ENCODE measurements at regions not wholly inside any gene's neighbourhood (a gene's known extent, or its start where the extent isn't known, plus 50 kb on each side); places are given as distances from the start of the nearest gene placed in this dataset.

DNA sequence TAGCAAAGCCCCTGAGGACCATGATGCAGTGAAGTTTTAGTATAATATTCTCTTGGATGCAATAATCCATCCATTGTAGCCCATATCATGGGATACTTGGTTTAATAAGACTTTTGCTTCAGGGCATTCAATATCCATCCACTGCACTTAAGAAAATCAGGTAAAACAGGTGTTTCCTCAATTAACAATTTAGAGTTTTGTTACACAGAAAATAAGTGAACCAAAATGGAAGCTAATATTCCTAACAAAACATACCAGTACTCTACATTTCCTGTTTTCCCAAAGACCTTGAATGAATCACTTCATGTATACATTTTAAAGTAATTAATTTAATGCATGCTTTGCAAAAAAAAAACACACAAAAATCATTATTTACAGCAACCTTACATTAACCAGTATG is 305.6 kb downstream of the NR2F1-AS1 start:
- no peaks in the 10 kb centered on the region for H3K27me3 ChIP-seq (ENCODE audit: control insufficient read depth in 3 of 3, insufficient read depth in 3 of 3, low read depth in 1 of 3, low read length in 3 of 3)
- no peak overlapping the region for H3K4me3 ChIP-seq (ENCODE audit: low read length in 2 of 2)
- no peaks in the 10 kb centered on the region for H3K36me3 ChIP-seq (replicated peaks in 1 of 2; ENCODE audit: control insufficient read depth in 2 of 2, insufficient read depth in 2 of 2, low read length in 2 of 2)
- H3K18ac ChIP-seq (ENCODE audit: low read length): no peak overlapping the region
- no peak overlapping the region for H3K9ac ChIP-seq (ENCODE audit: low read depth, low read length, poor library complexity)
- H3K27ac ChIP-seq (replicated peaks; ENCODE audit: low read length): no peak overlapping the region
- H2BK15ac ChIP-seq (ENCODE audit: low read length): no peak overlapping the region
- no peak overlapping the region for H2BK5ac ChIP-seq (ENCODE audit: low read length)
- H3K9me3 ChIP-seq (replicated peaks in 1 of 2; ENCODE audit: control insufficient read depth in 2 of 2, insufficient read depth in 1 of 2, low read depth in 1 of 2, low read length in 2 of 2): no peaks in the 10 kb centered on the region
- no peak overlapping the region for H2BK120ac ChIP-seq (ENCODE audit: low read depth, low read length)
- peaks cover 4 to 18% of the 10 kb centered on the region in 2 donors for H3K4me1 ChIP-seq (ENCODE audit: control insufficient read depth in 2 of 2, insufficient read depth in 1 of 2, low read depth in 1 of 2, low read length in 2 of 2)
- no peaks in the 10 kb centered on the region for H3K79me1 ChIP-seq (ENCODE audit: low read depth, low read length)
- H3K4me2 ChIP-seq (ENCODE audit: insufficient read depth, low read length, poor library complexity, severe bottlenecking): no peak overlapping the region
- H4K8ac ChIP-seq (ENCODE audit: low read depth, low read length): no peak overlapping the region
- H4K91ac ChIP-seq (ENCODE audit: low read depth, low read length, poor library complexity): no peak overlapping the region
- no peak overlapping the region for H3K23ac ChIP-seq (ENCODE audit: low read depth, low read length, poor library complexity)
- H2AK5ac ChIP-seq (ENCODE audit: low read depth, low read length): no peak overlapping the region
- H2AFZ ChIP-seq (ENCODE audit: low read length): no peak overlapping the region
- DNase-seq (ENCODE audit: low spot score): no peak
- no peak overlapping the region for H3K14ac ChIP-seq (ENCODE audit: low read length)
- H3K4ac ChIP-seq (ENCODE audit: low read length): no peak overlapping the region
- H2BK12ac ChIP-seq (ENCODE audit: low read length): no peak overlapping the region

DNA sequence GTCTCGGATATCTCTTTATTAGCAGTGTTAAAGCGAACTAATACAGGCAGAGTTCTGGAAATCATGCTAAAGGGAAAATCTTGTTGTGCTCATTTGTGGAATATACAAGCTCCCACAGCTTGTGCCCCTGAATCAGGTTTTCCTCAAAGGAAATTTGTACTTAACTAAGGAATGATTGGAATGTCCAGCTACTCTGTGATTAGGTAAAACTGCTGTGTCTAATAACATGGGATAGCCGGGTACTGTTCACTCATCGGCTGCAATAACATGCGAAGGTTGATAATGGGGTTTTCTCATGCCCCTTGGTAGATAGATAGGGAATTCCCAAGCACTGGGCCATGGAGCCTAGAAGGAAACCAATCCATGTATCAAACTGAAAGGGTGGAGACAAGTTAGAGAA is 306.7 kb downstream of the NR2F1-AS1 start:
- Histone ChIP-seq H3K14ac (ENCODE audit: low read length) (no peak overlapping the region), H3K27me3 (ENCODE audit: control insufficient read depth in 3 of 3, insufficient read depth in 3 of 3, low read depth in 1 of 3, low read length in 3 of 3) (no peaks in the 10 kb centered on the region), H2BK5ac (ENCODE audit: low read length) (no peak overlapping the region), H3K4ac (ENCODE audit: low read length) (no peak overlapping the region), H4K8ac (ENCODE audit: low read depth, low read length) (no peak overlapping the region), H3K9me3 (replicated peaks in 1 of 2; ENCODE audit: control insufficient read depth in 2 of 2, insufficient read depth in 1 of 2, low read depth in 1 of 2, low read length in 2 of 2) (no peaks in the 10 kb centered on the region), H3K23ac (ENCODE audit: low read depth, low read length, poor library complexity) (no peak overlapping the region), H3K4me1 (ENCODE audit: control insufficient read depth in 2 of 2, insufficient read depth in 1 of 2, low read depth in 1 of 2, low read length in 2 of 2) (peaks cover 4 to 7% of the 10 kb centered on the region in 2 donors), H3K18ac (ENCODE audit: low read length) (no peak overlapping the region), H2AFZ (ENCODE audit: low read length) (no peak overlapping the region), H3K27ac (replicated peaks; ENCODE audit: low read length) (no peak overlapping the region), H4K91ac (ENCODE audit: low read depth, low read length, poor library complexity) (no peak overlapping the region), H2AK5ac (ENCODE audit: low read depth, low read length) (no peak overlapping the region), H2BK15ac (ENCODE audit: low read length) (no peak overlapping the region), H2BK12ac (ENCODE audit: low read length) (no peak overlapping the region), H3K9ac (ENCODE audit: low read depth, low read length, poor library complexity) (no peak overlapping the region), H3K36me3 (replicated peaks in 1 of 2; ENCODE audit: control insufficient read depth in 2 of 2, insufficient read depth in 2 of 2, low read length in 2 of 2) (no peaks in the 10 kb centered on the region), H3K79me1 (ENCODE audit: low read depth, low read length) (no peaks in the 10 kb centered on the region), H3K4me2 (ENCODE audit: insufficient read depth, low read length, poor library complexity, severe bottlenecking) (no peak overlapping the region), H3K4me3 (ENCODE audit: low read length in 2 of 2) (no peak overlapping the region), H2BK120ac (ENCODE audit: low read depth, low read length) (no peak overlapping the region)
- no peak for DNase-seq (ENCODE audit: low spot score)
- WGBS, 2 donors (ENCODE audit: extremely low coverage in 2 of 2, insufficient read length in 2 of 2, insufficient replicate concordance in 1 of 2): no CpG with 5 or more reads among the region's 5 CpGs

DNA sequence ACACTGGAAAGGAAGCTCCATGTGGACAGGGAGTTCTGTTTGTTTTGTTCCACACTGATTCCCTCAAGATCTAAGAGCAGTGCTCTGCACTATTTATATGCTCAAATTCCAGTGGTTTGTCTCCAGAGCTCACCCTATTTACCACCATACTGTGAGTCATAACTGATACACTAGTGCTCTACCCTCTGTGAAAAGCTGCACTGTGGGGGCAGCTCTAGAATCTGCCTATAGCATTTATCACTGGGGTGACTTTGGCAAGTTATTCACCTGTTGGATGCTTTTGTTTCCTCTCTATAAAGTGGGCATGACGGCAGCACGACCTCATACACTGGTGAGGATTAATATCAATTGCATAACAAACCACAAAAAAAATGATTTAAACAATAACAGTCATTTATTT is 307.8 kb downstream of the NR2F1-AS1 start:
- WGBS, 2 donors (ENCODE audit: extremely low coverage in 2 of 2, insufficient read length in 2 of 2, insufficient replicate concordance in 1 of 2): no CpG with 5 or more reads among the region's 2 CpGs
- Histone ChIP-seq H3K4ac (ENCODE audit: low read length) (no peak overlapping the region), H4K91ac (ENCODE audit: low read depth, low read length, poor library complexity) (no peak overlapping the region), H3K36me3 (replicated peaks in 1 of 2; ENCODE audit: control insufficient read depth in 2 of 2, insufficient read depth in 2 of 2, low read length in 2 of 2) (no peaks in the 10 kb centered on the region), H3K27ac (replicated peaks; ENCODE audit: low read length) (no peak overlapping the region), H2BK120ac (ENCODE audit: low read depth, low read length) (no peak overlapping the region), H2AK5ac (ENCODE audit: low read depth, low read length) (no peak overlapping the region), H2BK5ac (ENCODE audit: low read length) (no peak overlapping the region), H2BK12ac (ENCODE audit: low read length) (no peak overlapping the region), H3K9ac (ENCODE audit: low read depth, low read length, poor library complexity) (no peak overlapping the region), H3K14ac (ENCODE audit: low read length) (no peak overlapping the region), H4K8ac (ENCODE audit: low read depth, low read length) (no peak overlapping the region), H3K4me3 (ENCODE audit: low read length in 2 of 2) (no peak overlapping the region), H3K4me1 (ENCODE audit: control insufficient read depth in 2 of 2, insufficient read depth in 1 of 2, low read depth in 1 of 2, low read length in 2 of 2) (peaks cover 0 to 4% of the 10 kb centered on the region in 2 donors), H2BK15ac (ENCODE audit: low read length) (no peak overlapping the region), H3K27me3 (ENCODE audit: control insufficient read depth in 3 of 3, insufficient read depth in 3 of 3, low read depth in 1 of 3, low read length in 3 of 3) (no peaks in the 10 kb centered on the region), H3K9me3 (replicated peaks in 1 of 2; ENCODE audit: control insufficient read depth in 2 of 2, insufficient read depth in 1 of 2, low read depth in 1 of 2, low read length in 2 of 2) (no peaks in the 10 kb centered on the region), H3K18ac (ENCODE audit: low read length) (no peak overlapping the region), H3K23ac (ENCODE audit: low read depth, low read length, poor library complexity) (no peak overlapping the region), H3K4me2 (ENCODE audit: insufficient read depth, low read length, poor library complexity, severe bottlenecking) (no peak overlapping the region), H2AFZ (ENCODE audit: low read length) (no peak overlapping the region), H3K79me1 (ENCODE audit: low read depth, low read length) (no peaks in the 10 kb centered on the region)
- no peak for DNase-seq (ENCODE audit: low spot score)

DNA sequence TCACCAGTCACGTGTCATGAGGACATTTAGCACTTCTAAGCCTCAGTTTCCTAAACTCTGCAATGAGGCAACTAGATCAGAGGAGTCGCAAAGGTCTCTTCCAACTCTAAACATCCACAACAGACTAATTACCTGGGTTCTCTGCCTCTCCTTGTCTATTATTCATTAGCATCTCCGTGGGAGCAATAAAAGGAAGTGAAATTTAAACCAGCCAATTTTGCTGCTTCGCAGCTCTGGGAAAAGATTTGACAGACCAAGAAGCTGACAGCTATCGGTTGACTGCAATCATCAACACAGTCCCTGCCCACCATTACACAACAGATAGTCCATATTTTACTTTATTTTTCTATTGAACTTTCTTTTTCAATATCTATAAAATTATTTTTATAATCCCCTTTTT is 308.9 kb downstream of the NR2F1-AS1 start:
- peaks cover 0 to 1% of the 10 kb centered on the region in 2 donors for H3K9me3 ChIP-seq (replicated peaks in 1 of 2; ENCODE audit: control insufficient read depth in 2 of 2, insufficient read depth in 1 of 2, low read depth in 1 of 2, low read length in 2 of 2)
- no peak overlapping the region for H3K4me3 ChIP-seq (ENCODE audit: low read length in 2 of 2)
- H3K36me3 ChIP-seq (replicated peaks in 1 of 2; ENCODE audit: control insufficient read depth in 2 of 2, insufficient read depth in 2 of 2, low read length in 2 of 2): no peaks in the 10 kb centered on the region
- no peak overlapping the region for H3K4me2 ChIP-seq (ENCODE audit: insufficient read depth, low read length, poor library complexity, severe bottlenecking)
- DNase-seq (ENCODE audit: low spot score): no peak
- H3K9ac ChIP-seq (ENCODE audit: low read depth, low read length, poor library complexity): no peak overlapping the region
- H3K27me3 ChIP-seq (ENCODE audit: control insufficient read depth in 3 of 3, insufficient read depth in 3 of 3, low read depth in 1 of 3, low read length in 3 of 3): no peaks in the 10 kb centered on the region
- no peak overlapping the region for H2BK120ac ChIP-seq (ENCODE audit: low read depth, low read length)
- no peak overlapping the region for H3K14ac ChIP-seq (ENCODE audit: low read length)
- peaks cover 0 to 4% of the 10 kb centered on the region in 2 donors for H3K4me1 ChIP-seq (ENCODE audit: control insufficient read depth in 2 of 2, insufficient read depth in 1 of 2, low read depth in 1 of 2, low read length in 2 of 2)
- WGBS, 2 donors (ENCODE audit: extremely low coverage in 2 of 2, insufficient read length in 2 of 2, insufficient replicate concordance in 1 of 2): no CpG with 5 or more reads among the region's 5 CpGs
- no peak overlapping the region for H3K27ac ChIP-seq (replicated peaks; ENCODE audit: low read length)
- H4K8ac ChIP-seq (ENCODE audit: low read depth, low read length): no peak overlapping the region
- no peak overlapping the region for H2BK15ac ChIP-seq (ENCODE audit: low read length)
- no peak overlapping the region for H3K18ac ChIP-seq (ENCODE audit: low read length)
- H3K79me1 ChIP-seq (ENCODE audit: low read depth, low read length): no peaks in the 10 kb centered on the region
- no peak overlapping the region for H3K4ac ChIP-seq (ENCODE audit: low read length)
- H4K91ac ChIP-seq (ENCODE audit: low read depth, low read length, poor library complexity): no peak overlapping the region
- H2BK5ac ChIP-seq (ENCODE audit: low read length): no peak overlapping the region
- H2BK12ac ChIP-seq (ENCODE audit: low read length): no peak overlapping the region
- H3K23ac ChIP-seq (ENCODE audit: low read depth, low read length, poor library complexity): no peak overlapping the region
- no peak overlapping the region for H2AK5ac ChIP-seq (ENCODE audit: low read depth, low read length)
- H2AFZ ChIP-seq (ENCODE audit: low read length): no peak overlapping the region

Data from neuronal stem cell (in vitro differentiated cells).